ENCODE measurements at regions not wholly inside any gene's neighbourhood (a gene's known extent, or its start where the extent isn't known, plus 50 kb on each side); places are given as distances from the start of the nearest gene placed in this dataset.

- no peak for DNase-seq (ENCODE audit: low spot score)
- intact Hi-C loops (cut with DNase I), result no loop called here
- Histone ChIP-seq H3K36me3 (no peaks in the 10 kb centered on the region), H3K9me3 (no peaks in the 10 kb centered on the region), H3K4me3 (no peak overlapping the region), H3K27me3 (replicated peaks; ENCODE audit: insufficient read depth) (no peaks in the 10 kb centered on the region), H3K27ac (no peak overlapping the region), H3K4me1 (replicated peaks) (no peaks in the 10 kb centered on the region)
- no peak for TF ChIP-seq POLR2AphosphoS5 (IDR thresholded peaks at IDR 0.05)
- 82% methylated on average over 4 of the region's 4 CpGs for WGBS
Measured at GRCh38 chr18:55763805-55764204, 175.8 kb upstream of the TCF4 start.

- no peak overlapping the region for H3K4me3 ChIP-seq
- no peaks in the 10 kb centered on the region for H3K27me3 ChIP-seq (replicated peaks; ENCODE audit: insufficient read depth)
- no peak for DNase-seq (ENCODE audit: low spot score)
- H3K9me3 ChIP-seq, result no peaks in the 10 kb centered on the region
- no peaks in the 10 kb centered on the region for H3K36me3 ChIP-seq
- WGBS, result 60% methylated on average over 2 of the region's 2 CpGs
- H3K4me1 ChIP-seq (replicated peaks), result no peaks in the 10 kb centered on the region
- no peak overlapping the region for H3K27ac ChIP-seq
- no peak for TF ChIP-seq POLR2A (IDR thresholded peaks at IDR 0.05)
- TF ChIP-seq CTCF (IDR thresholded peaks at IDR 0.05), result no peak
- no peak for TF ChIP-seq POLR2AphosphoS5 (IDR thresholded peaks at IDR 0.05)
- intact Hi-C loops (cut with DNase I), result no loop called here
Measured at GRCh38 chr18:55763298-55763697, 175.3 kb upstream of the TCF4 start.

- Histone ChIP-seq H3K9me3 (no peaks in the 10 kb centered on the region), H3K27me3 (replicated peaks; ENCODE audit: insufficient read depth) (no peaks in the 10 kb centered on the region), H3K4me1 (replicated peaks) (no peaks in the 10 kb centered on the region), H3K27ac (no peak overlapping the region), H3K36me3 (no peaks in the 10 kb centered on the region), H3K4me3 (no peak overlapping the region)
- no peak for TF ChIP-seq CTCF (IDR thresholded peaks at IDR 0.05)
- TF ChIP-seq POLR2A (IDR thresholded peaks at IDR 0.05), result no peak
- TF ChIP-seq POLR2AphosphoS5 (IDR thresholded peaks at IDR 0.05), result no peak
- DNase-seq (ENCODE audit: low spot score), result no peak
- intact Hi-C loops (cut with DNase I), result no loop called here
- 83% methylated on average over 3 of the region's 3 CpGs for WGBS
Measured at GRCh38 chr18:55762424-55762823, 174.4 kb upstream of the TCF4 start.

- DNase-seq (ENCODE audit: low spot score), result no peak
- TF ChIP-seq POLR2AphosphoS5 (IDR thresholded peaks at IDR 0.05) (no peak), CTCF (IDR thresholded peaks at IDR 0.05) (no peak), POLR2A (IDR thresholded peaks at IDR 0.05) (no peak)
- H3K4me3 ChIP-seq, result no peak overlapping the region
- WGBS, result 64% methylated on average over 4 of the region's 4 CpGs
- no peak overlapping the region for H3K27ac ChIP-seq
- H3K36me3 ChIP-seq, result no peaks in the 10 kb centered on the region
- no peaks in the 10 kb centered on the region for H3K9me3 ChIP-seq
- intact Hi-C loops (cut with DNase I), result no loop called here
- H3K27me3 ChIP-seq (replicated peaks; ENCODE audit: insufficient read depth), result no peaks in the 10 kb centered on the region
- H3K4me1 ChIP-seq (replicated peaks), result no peaks in the 10 kb centered on the region
Measured at GRCh38 chr18:55753643-55754263, 165.8 kb upstream of the TCF4 start.

- H3K4me3 ChIP-seq, result no peak overlapping the region
- intact Hi-C loops (cut with DNase I), result no loop called here
- no peaks in the 10 kb centered on the region for H3K4me1 ChIP-seq (replicated peaks)
Measured at GRCh38 chr18:55751476-55751875, 163.5 kb upstream of the TCF4 start.

More at GRCh38 chr18:55751476-55751875, 163.5 kb upstream of the TCF4 start:
- DNase-seq (ENCODE audit: low spot score), result no peak
- no peak overlapping the region for H3K27ac ChIP-seq
- no peaks in the 10 kb centered on the region for H3K9me3 ChIP-seq
- TF ChIP-seq POLR2AphosphoS5 (IDR thresholded peaks at IDR 0.05), result no peak
- no peak for TF ChIP-seq POLR2A (IDR thresholded peaks at IDR 0.05)
- TF ChIP-seq CTCF (IDR thresholded peaks at IDR 0.05), result no peak
- H3K27me3 ChIP-seq (replicated peaks; ENCODE audit: insufficient read depth), result no peaks in the 10 kb centered on the region
- WGBS, result 94% methylated on average over 4 of the region's 4 CpGs
- no peaks in the 10 kb centered on the region for H3K36me3 ChIP-seq

Measured in prostate gland (tissue), 2 donors.